ENCODE measurements at regions not wholly inside any gene's neighbourhood (a gene's known extent, or its start where the extent isn't known, plus 50 kb on each side); places are given as distances from the start of the nearest gene placed in this dataset.
A peak's percentile ranks its signal among the peaks of the same experiment; 100 is the strongest.

DNA sequence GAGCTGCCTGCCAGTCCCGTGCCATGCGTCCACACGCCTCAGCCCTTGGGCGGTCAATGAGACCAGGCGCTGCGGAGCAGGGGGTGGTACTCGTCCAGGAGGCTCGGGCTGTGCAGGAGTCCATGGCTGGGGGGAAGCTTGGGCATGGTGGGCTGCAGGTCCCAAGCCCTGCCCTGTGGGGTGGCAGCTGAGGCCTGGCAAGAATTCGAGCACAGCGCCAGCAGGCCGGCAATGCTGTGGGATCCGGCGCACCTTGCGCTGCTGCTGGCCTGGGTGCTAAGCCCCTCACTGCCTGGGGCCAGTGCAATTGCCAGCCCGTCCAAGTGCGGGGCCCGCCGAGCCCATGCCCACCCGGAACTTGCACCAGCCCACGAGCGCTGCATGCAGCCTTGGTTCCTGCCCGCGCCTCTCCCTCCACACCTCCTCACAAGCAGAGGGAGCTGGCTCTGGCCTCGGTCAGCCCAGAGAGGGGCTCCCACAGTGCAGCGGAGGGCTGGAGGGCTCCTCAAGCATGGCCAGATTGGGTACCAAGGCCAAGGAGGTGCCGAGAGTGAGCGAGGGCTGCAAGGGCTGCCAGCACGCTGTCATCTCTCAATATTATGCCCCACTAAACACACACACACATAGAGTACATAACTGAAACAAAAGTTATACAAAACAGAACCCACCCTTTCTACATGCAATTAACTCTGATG is 307.7 kb downstream of the LMO4 start:
- no peak for DNase-seq

DNA sequence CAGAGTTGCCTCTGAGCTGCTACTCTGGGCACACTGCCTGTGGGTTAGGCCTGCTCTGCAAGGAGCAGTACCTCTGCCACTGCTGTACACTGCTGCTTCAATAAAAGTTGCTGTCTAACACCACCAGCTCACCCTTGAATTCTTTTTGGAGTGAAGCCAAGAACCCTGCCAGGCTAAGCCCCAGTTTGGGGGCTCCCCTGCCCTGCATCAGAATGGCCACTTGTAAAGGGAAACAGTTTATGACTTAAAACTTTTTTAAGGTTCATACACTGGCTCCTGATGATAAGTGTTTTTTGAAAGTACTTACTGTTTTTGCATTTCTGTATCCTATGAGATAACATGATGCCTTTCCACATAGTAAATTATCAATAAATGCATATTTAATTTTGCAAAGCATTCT is 310.0 kb downstream of the LMO4 start:
- no peak for DNase-seq

- DNase-seq: no peak
Measured at GRCh38 chr1:87641996-87642395, 313.3 kb downstream of the LMO4 start.

DNA sequence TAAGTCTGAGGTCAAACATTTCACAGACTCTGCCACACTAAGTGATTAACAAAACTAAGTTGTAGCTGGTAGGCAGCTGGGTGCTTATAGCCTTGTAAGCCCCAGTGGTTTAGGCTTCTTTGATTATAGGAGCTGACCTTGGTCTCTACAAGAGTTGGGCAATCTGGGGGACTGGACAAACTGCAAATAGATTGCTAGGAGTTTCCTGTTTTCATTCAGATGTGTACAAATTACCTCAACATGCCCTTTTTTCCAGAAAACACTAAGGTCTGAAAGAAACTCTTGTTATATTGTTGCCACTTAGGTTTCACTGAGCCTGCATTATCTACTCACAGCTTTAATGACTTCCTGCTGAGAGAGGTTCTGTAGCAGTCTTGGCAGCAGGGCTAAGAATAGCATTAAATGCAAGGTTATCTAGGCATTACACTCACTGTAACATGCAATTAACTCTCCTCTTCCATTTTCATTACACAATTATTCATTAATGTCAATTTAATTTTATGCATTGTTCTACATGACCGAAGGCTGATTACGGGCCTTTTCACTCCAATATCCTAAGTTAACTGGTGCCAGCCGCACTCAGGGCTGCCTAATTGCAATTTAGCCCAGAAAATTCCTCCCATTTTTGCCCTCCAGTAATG is 314.0 kb downstream of the LMO4 start:
- DNase-seq: peak; percentile 7

GRCh38 chr1:87644033-87644578 is 315.4 kb downstream of the LMO4 start:
- DNase-seq: no peak

DNA sequence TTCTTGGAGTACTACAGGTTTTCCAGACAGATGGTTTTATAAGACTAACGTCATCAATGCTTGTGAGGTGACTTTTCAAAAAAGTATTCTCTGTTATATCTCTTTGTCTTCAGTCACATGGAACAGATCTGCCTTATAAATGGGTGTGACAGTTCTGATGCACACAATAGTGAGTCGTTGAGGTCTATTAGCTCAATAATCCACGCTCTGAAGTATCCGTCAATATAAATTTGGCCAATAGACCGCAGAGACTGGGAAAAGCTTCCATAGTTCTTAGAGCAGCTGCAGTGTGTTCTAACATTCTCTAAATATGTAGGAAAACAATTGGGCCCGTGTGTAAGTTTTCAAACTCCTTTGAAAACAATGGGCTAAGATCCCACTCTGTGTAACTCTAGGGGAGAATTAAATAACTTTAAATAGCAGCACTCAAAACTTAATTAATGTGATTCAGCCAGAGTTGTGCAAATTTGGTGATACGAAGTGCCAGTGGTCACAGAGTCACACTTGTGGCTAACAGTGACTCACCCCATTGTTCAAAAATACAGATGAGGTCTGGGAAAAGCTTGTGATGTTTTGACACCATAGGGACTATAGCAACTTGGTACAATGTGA is 316.0 kb downstream of the LMO4 start:
- no peak for DNase-seq

- DNase-seq: no peak
Measured at GRCh38 chr1:87647430-87648177, 318.9 kb downstream of the LMO4 start.

- DNase-seq: no peak
Measured at GRCh38 chr1:87648323-87649119, 319.8 kb downstream of the LMO4 start.

- DNase-seq: no peak
Measured at GRCh38 chr1:87650306-87650705, 321.6 kb downstream of the LMO4 start.

- no peak for DNase-seq
Measured at GRCh38 chr1:87652176-87652575, 323.5 kb downstream of the LMO4 start.

DNA sequence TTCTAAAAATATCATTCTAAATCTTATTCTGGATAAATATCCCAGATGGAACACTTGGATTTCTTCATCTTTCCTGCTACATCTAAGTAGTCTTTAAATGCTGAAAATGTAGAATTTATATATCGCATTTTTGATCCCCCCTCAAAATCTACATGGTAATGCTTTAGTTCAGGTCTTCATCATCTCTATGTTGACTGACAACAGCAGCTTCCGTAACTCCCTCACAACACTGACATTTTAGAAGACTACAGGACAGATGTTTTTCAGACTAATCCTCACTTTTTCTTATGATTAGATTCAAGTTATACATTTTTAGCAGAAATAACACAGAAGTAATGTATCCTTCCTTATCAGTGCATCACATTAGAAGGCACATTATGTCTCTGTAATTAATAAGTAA is 336.5 kb downstream of the LMO4 start:
- DNase-seq: no peak

- no peak for DNase-seq
Measured at GRCh38 chr1:87666681-87667080, 338.0 kb downstream of the LMO4 start.

GRCh38 chr1:87669674-87670073 is 341.0 kb downstream of the LMO4 start:
- DNase-seq: no peak

DNA sequence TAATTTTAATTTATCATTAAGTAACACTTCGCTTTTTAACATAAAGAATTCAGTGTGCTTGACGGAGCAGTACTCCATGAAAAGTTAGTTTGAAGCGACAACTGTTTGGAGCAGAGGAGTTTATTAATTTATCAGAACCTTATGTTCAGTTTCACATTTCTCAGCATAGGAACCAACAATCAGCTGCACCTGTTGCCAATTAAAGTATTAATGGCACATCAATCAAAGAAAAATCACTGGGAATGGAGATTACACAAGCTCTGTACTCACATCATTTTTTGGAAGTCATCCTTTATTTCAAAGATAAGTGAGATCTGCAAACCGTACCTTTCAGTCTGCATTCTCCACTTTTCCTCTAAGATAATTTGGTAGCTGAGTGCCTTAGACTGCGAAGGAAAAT is 344.6 kb downstream of the LMO4 start:
- no peak for DNase-seq

DNA sequence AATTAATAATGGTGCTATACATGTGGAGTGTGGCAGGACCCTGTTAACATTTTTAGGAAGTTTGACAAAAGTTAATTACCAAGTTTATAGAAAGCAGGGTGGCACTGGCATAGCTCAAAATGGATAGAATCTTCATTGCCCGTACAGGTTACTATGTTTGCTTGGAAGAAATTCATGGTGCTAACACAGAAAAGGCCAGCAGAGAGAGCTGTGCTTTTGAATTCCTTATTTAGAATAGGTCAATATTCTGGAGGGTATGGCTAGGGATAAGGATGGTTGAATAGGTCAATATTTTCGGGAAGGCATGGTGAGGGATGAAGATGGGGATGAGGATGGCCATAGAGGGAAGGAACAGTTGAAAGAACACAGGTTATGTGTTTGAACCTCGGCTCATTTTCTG is 345.1 kb downstream of the LMO4 start:
- no peak for DNase-seq

DNA sequence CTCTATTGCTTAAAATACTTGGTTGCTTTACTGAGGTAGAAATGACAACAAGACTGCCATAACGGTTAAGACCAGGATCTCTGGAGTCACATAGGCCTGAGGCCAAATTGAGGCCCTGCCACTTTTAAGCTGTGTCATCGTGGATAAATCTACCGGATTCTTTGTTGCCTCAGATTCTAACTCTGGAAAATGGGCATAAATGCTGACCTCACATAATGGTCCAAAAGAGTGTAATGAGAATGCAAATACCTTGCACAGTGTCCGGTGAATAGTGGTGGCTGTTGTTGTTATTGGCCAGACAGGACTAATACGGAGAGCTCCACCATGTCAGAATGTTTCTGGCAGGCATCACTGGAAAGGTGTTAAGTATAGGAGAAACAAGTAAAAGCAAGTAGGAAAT is 346.1 kb downstream of the LMO4 start:
- DNase-seq: no peak

GRCh38 chr1:87678266-87678665 is 349.6 kb downstream of the LMO4 start:
- DNase-seq: no peak

DNA sequence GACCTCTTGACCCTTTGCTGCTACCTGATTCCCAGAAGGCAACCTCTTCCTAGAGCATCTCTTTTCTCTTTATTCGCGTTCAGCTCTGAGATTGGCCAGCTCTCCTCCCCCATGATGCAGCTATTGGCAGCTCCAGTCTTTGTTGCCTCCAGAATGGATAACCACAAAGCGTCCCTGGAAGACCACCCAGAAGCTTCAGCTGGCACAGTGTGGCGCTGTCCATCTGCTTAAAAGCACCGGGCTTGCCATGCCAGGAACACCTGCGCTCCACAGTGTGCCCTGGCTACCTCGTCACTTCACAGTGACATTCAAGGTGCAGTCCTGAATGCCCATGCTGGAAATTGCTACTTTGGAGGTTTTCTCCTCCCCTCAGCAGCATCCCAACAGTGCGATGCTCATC is 353.9 kb downstream of the LMO4 start:
- no peak for DNase-seq

DNA sequence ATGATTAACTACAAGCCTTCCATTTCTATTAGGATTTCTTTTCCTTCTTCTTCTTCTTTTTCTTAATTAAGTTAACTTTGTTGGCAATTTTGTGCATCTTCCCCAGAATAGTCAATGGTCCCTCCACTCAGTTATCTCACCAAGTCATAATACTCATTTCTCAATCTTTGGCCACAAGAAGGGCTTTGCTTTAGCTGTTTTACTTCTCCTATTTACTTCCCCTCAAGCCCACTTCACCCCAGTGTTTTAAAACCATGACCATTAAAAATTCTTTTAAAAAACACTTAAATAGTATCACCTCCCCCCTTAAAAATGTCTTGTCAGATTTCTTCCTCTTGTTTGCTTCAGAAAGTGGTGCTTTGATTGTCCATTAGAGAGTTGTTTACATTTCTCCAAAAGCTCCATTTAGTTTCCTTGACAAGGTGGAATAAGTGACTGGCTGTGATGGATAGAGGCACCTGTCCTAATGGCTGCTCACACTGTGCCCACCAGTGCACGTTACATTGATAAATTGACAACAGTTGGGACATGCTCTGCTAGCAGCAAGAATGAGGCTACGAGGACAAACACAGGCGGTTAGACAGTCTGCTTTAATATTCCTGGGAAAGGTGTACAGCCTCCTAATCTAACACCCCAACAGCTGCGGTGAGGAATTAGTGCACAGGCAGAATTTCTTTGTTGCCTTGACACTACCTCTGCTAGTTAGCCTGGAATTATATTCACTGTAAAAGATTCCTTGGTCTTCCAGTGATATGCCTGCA is 354.7 kb downstream of the LMO4 start:
- DNase-seq: no peak

- DNase-seq: no peak
Measured at GRCh38 chr1:87684194-87684593, 355.5 kb downstream of the LMO4 start.

GRCh38 chr1:87684713-87685205 is 356.1 kb downstream of the LMO4 start:
- no peak for DNase-seq

All from NCI-H1092 (cell line).